RPMI8226 (cell line): ENCODE measurements at regions not wholly inside any gene's neighbourhood (a gene's known extent, or its start where the extent isn't known, plus 50 kb on each side); places are given as distances from the start of the nearest gene placed in this dataset.
"Not testable (repeated sequence)": the region's sequence is repeated elsewhere in the genome, so short reads cannot be mapped to it uniquely, and the experiment has no call there.

Experiments used
- DNase-seq: peaks from one replicate; pipeline ENCODE4 v3.0.0-alpha.2; 2015

- DNase-seq = no peak
Observed at GRCh38 chr4:18508786-18509185, 487.2 kb upstream of the LCORL start.

- DNase-seq = no peak
Observed at GRCh38 chr4:18480928-18481327, 459.4 kb upstream of the LCORL start.

GRCh38 chr4:18480342-18480741 is 458.8 kb upstream of the LCORL start:
- DNase-seq = no peak

- DNase-seq = no peak
Observed at GRCh38 chr4:18479825-18480224, 458.3 kb upstream of the LCORL start.

GRCh38 chr4:18463987-18464559 is 442.5 kb upstream of the LCORL start:
- DNase-seq = no peak

GRCh38 chr4:18458465-18458864 is 436.9 kb upstream of the LCORL start:
- no peak for DNase-seq

- no peak for DNase-seq
Observed at GRCh38 chr4:18454349-18454748, 432.8 kb upstream of the LCORL start.

- DNase-seq = no peak
Observed at GRCh38 chr4:18445110-18445509, 423.6 kb upstream of the LCORL start.

- DNase-seq = no peak
Observed at GRCh38 chr4:18444206-18444605, 422.7 kb upstream of the LCORL start.

- DNase-seq = no peak
Observed at GRCh38 chr4:18442957-18443356, 421.4 kb upstream of the LCORL start.

- no peak for DNase-seq
Observed at GRCh38 chr4:18441676-18442075, 420.1 kb upstream of the LCORL start.

GRCh38 chr4:18441203-18441590 is 419.6 kb upstream of the LCORL start:
- no peak for DNase-seq

GRCh38 chr4:18440527-18441202 is 419.1 kb upstream of the LCORL start:
- no peak for DNase-seq

- DNase-seq = no peak
Observed at GRCh38 chr4:18439311-18439710, 417.8 kb upstream of the LCORL start.

- DNase-seq = no peak
Observed at GRCh38 chr4:18435781-18436180, 414.2 kb upstream of the LCORL start.

GRCh38 chr4:18422685-18423084 is 401.1 kb upstream of the LCORL start:
- no peak for DNase-seq

GRCh38 chr4:18421519-18421918 is 400.0 kb upstream of the LCORL start:
- DNase-seq = peak; percentile 47

GRCh38 chr4:18419780-18420179 is 398.2 kb upstream of the LCORL start:
- DNase-seq = no peak

GRCh38 chr4:18418195-18418898 is 396.8 kb upstream of the LCORL start:
- DNase-seq = not testable (repeated sequence)

- DNase-seq = not testable (repeated sequence)
Observed at GRCh38 chr4:18417651-18418050, 396.1 kb upstream of the LCORL start.

- DNase-seq = no peak
Observed at GRCh38 chr4:18406264-18406663, 384.7 kb upstream of the LCORL start.

GRCh38 chr4:18405054-18405453 is 383.5 kb upstream of the LCORL start:
- no peak for DNase-seq

- no peak for DNase-seq
Observed at GRCh38 chr4:18404642-18405041, 383.1 kb upstream of the LCORL start.

GRCh38 chr4:18403327-18403726 is 381.8 kb upstream of the LCORL start:
- DNase-seq = no peak
